Epidermal melanocyte (primary cell): ENCODE measurements at regions not wholly inside any gene's neighbourhood (a gene's known extent, or its start where the extent isn't known, plus 50 kb on each side); places are given as distances from the start of the nearest gene placed in this dataset.

Experiments
- DNase-seq: peaks from one replicate; pipeline ENCODE4 v3.0.0; 2011; ENCODE audit warnings: low spot score; ENCODE audit not compliant: insufficient read length

- no peak for DNase-seq
Measured at GRCh38 chr16:82567175-82567574, 59.6 kb upstream of the CDH13 start.

GRCh38 chr16:82563401-82563800 is 63.4 kb upstream of the CDH13 start:
- no peak for DNase-seq

- no peak for DNase-seq
Measured at GRCh38 chr16:82562183-82562683, 64.5 kb upstream of the CDH13 start.

- DNase-seq = no peak
Measured at GRCh38 chr16:82560805-82561325, 65.9 kb upstream of the CDH13 start.

GRCh38 chr16:82544378-82545160 is 82.2 kb upstream of the CDH13 start:
- no peak for DNase-seq

- DNase-seq = no peak
Measured at GRCh38 chr16:82542714-82543113, 84.1 kb upstream of the CDH13 start.

- no peak for DNase-seq
Measured at GRCh38 chr16:82541103-82541502, 85.7 kb upstream of the CDH13 start.

- no peak for DNase-seq
Measured at GRCh38 chr16:82535764-82536163, 91.0 kb upstream of the CDH13 start.

GRCh38 chr16:82535262-82535661 is 91.5 kb upstream of the CDH13 start:
- DNase-seq = no peak

- no peak for DNase-seq
Measured at GRCh38 chr16:82533189-82533588, 93.6 kb upstream of the CDH13 start.

- no peak for DNase-seq
Measured at GRCh38 chr16:82530883-82531282, 95.9 kb upstream of the CDH13 start.

GRCh38 chr16:82527101-82527500 is 99.7 kb upstream of the CDH13 start:
- no peak for DNase-seq

- no peak for DNase-seq
Measured at GRCh38 chr16:82524976-82525375, 101.8 kb upstream of the CDH13 start.

GRCh38 chr16:82523815-82524214 is 103.0 kb upstream of the CDH13 start:
- DNase-seq = no peak

- no peak for DNase-seq
Measured at GRCh38 chr16:82522026-82522425, 104.7 kb upstream of the CDH13 start.

GRCh38 chr16:82518811-82519210 is 108.0 kb upstream of the CDH13 start:
- DNase-seq = no peak

- no peak for DNase-seq
Measured at GRCh38 chr16:82514262-82514661, 112.5 kb upstream of the CDH13 start.

GRCh38 chr16:82510789-82511305 is 115.9 kb upstream of the CDH13 start:
- no peak for DNase-seq

- DNase-seq = no peak
Measured at GRCh38 chr16:82509691-82510430, 116.9 kb upstream of the CDH13 start.

GRCh38 chr16:82506692-82507670 is 119.8 kb upstream of the CDH13 start:
- DNase-seq = no peak

- DNase-seq = no peak
Measured at GRCh38 chr16:82504836-82505235, 121.9 kb upstream of the CDH13 start.
